ENCODE measurements at regions not wholly inside any gene's neighbourhood (a gene's known extent, or its start where the extent isn't known, plus 50 kb on each side); places are given as distances from the start of the nearest gene placed in this dataset.

GRCh38 chr9:91163444-91163772 is 198.3 kb downstream of the AUH start:
- TF ChIP-seq CTCF (IDR thresholded peaks at IDR 0.05; ENCODE audit: extremely low read depth, insufficient read depth, missing control alignments): no peak
- no peak for DNase-seq (ENCODE audit: low spot score)
- in situ Hi-C loops (cut with MboI; ENCODE audit: low pct_unique_long_range_greater_than_20kb, low sequenced_read_pairs, unreplicated experiment): no loop called here

- no peak for TF ChIP-seq CTCF (IDR thresholded peaks at IDR 0.05; ENCODE audit: extremely low read depth, insufficient read depth, missing control alignments)
These were observed 197.8 kb downstream of the AUH start for GRCh38 chr9:91163773-91164471.

More at GRCh38 chr9:91163773-91164471, 197.8 kb downstream of the AUH start:
- DNase-seq (ENCODE audit: low spot score): no peak
- in situ Hi-C loops (cut with MboI; ENCODE audit: low pct_unique_long_range_greater_than_20kb, low sequenced_read_pairs, unreplicated experiment): no loop called here
